ENCODE measurements at regions not wholly inside any gene's neighbourhood (a gene's known extent, or its start where the extent isn't known, plus 50 kb on each side); places are given as distances from the start of the nearest gene placed in this dataset.

- H3K27me3 ChIP-seq (ENCODE audit: control insufficient read depth in 3 of 3, insufficient read depth in 3 of 3, low read length in 2 of 3): no peaks in the 10 kb centered on the region
- no peak overlapping the region for H3K9ac ChIP-seq (ENCODE audit: insufficient read depth in 1 of 2, low read length in 2 of 2)
- H3K36me3 ChIP-seq (ENCODE audit: control insufficient read depth in 4 of 4, insufficient read depth in 4 of 4, low read length in 4 of 4): no peaks in the 10 kb centered on the region
- DNase-seq: no peak
- peaks cover 0 to 16% (median 6%) of the 10 kb centered on the region in 5 donors for H3K4me1 ChIP-seq (ENCODE audit: control insufficient read depth in 5 of 5, insufficient read depth in 5 of 5, low read length in 5 of 5)
- no peak overlapping the region for H3K27ac ChIP-seq (ENCODE audit: low read depth in 1 of 2, low read length in 1 of 2)
- no peaks in the 10 kb centered on the region for H3K9me3 ChIP-seq (ENCODE audit: control insufficient read depth in 4 of 4, insufficient read depth in 3 of 4, low read length in 3 of 4)
- ATAC-seq (ENCODE audit: insufficient read depth, low FRiP score): no peak
- no peak overlapping the region for H3K4me3 ChIP-seq
- no peak for TF ChIP-seq CTCF (IDR thresholded peaks at IDR 0.05; ENCODE audit: control extremely low read depth, extremely low read depth)
- 94 to 95% methylated on average over 1 of the region's 1 CpG for WGBS, 2 donors
Measured at GRCh38 chr21:27565364-27565763, 598.5 kb upstream of the ADAMTS5 start.

GRCh38 chr21:27564684-27565301 lies 597.9 kb upstream of the ADAMTS5 start:
- DNase-seq (peak; percentile 14 to 64 (median 57)), ATAC-seq (ENCODE audit: insufficient read depth, low FRiP score) (no peak)
- Histone ChIP-seq H3K36me3 (ENCODE audit: control insufficient read depth in 4 of 4, insufficient read depth in 4 of 4, low read length in 4 of 4) (no peaks in the 10 kb centered on the region), H3K9ac (ENCODE audit: insufficient read depth in 1 of 2, low read length in 2 of 2) (no peak overlapping the region), H3K27me3 (ENCODE audit: control insufficient read depth in 3 of 3, insufficient read depth in 3 of 3, low read length in 2 of 3) (no peaks in the 10 kb centered on the region), H3K4me1 (ENCODE audit: control insufficient read depth in 5 of 5, insufficient read depth in 5 of 5, low read length in 5 of 5) (peaks cover 0 to 10% (median under 1%) of the 10 kb centered on the region in 5 donors), H3K9me3 (ENCODE audit: control insufficient read depth in 4 of 4, insufficient read depth in 3 of 4, low read length in 3 of 4) (no peaks in the 10 kb centered on the region), H3K4me3 (no peak overlapping the region), H3K27ac (ENCODE audit: low read depth in 1 of 2, low read length in 1 of 2) (no peak overlapping the region)
- TF ChIP-seq CTCF (IDR thresholded peaks at IDR 0.05; ENCODE audit: control extremely low read depth, extremely low read depth): no peak
- 55 to 62% methylated on average over 1 of the region's 1 CpG for WGBS, 2 donors

- Histone ChIP-seq H3K9ac (ENCODE audit: insufficient read depth in 1 of 2, low read length in 2 of 2) (no peak overlapping the region), H3K27me3 (ENCODE audit: control insufficient read depth in 3 of 3, insufficient read depth in 3 of 3, low read length in 2 of 3) (no peaks in the 10 kb centered on the region), H3K36me3 (ENCODE audit: control insufficient read depth in 4 of 4, insufficient read depth in 4 of 4, low read length in 4 of 4) (no peaks in the 10 kb centered on the region), H3K27ac (ENCODE audit: low read depth in 1 of 2, low read length in 1 of 2) (no peak overlapping the region), H3K4me1 (ENCODE audit: control insufficient read depth in 5 of 5, insufficient read depth in 5 of 5, low read length in 5 of 5) (peaks cover 0 to 9% (median 0%) of the 10 kb centered on the region in 5 donors), H3K9me3 (ENCODE audit: control insufficient read depth in 4 of 4, insufficient read depth in 3 of 4, low read length in 3 of 4) (no peaks in the 10 kb centered on the region), H3K4me3 (no peak overlapping the region)
- no peak for DNase-seq
- WGBS, 2 donors: 89 to 91% methylated on average over 6 of the region's 6 CpGs
- no peak for TF ChIP-seq CTCF (IDR thresholded peaks at IDR 0.05; ENCODE audit: control extremely low read depth, extremely low read depth)
- no peak for ATAC-seq (ENCODE audit: insufficient read depth, low FRiP score)
Measured at GRCh38 chr21:27562303-27562702, 595.4 kb upstream of the ADAMTS5 start.

GRCh38 chr21:27561116-27561515 lies 594.2 kb upstream of the ADAMTS5 start:
- TF ChIP-seq CTCF (IDR thresholded peaks at IDR 0.05; ENCODE audit: control extremely low read depth, extremely low read depth): no peak
- no peak for DNase-seq
- Histone ChIP-seq H3K4me1 (ENCODE audit: control insufficient read depth in 5 of 5, insufficient read depth in 5 of 5, low read length in 5 of 5) (peaks cover 0 to 9% (median 0%) of the 10 kb centered on the region in 5 donors), H3K27ac (ENCODE audit: low read depth in 1 of 2, low read length in 1 of 2) (no peak overlapping the region), H3K9ac (ENCODE audit: insufficient read depth in 1 of 2, low read length in 2 of 2) (no peak overlapping the region), H3K9me3 (ENCODE audit: control insufficient read depth in 4 of 4, insufficient read depth in 3 of 4, low read length in 3 of 4) (no peaks in the 10 kb centered on the region), H3K36me3 (ENCODE audit: control insufficient read depth in 4 of 4, insufficient read depth in 4 of 4, low read length in 4 of 4) (no peaks in the 10 kb centered on the region), H3K4me3 (no peak overlapping the region), H3K27me3 (ENCODE audit: control insufficient read depth in 3 of 3, insufficient read depth in 3 of 3, low read length in 2 of 3) (no peaks in the 10 kb centered on the region)
- WGBS, 2 donors: 52 to 64% methylated on average over 9 of the region's 9 CpGs
- no peak for ATAC-seq (ENCODE audit: insufficient read depth, low FRiP score)

Data from lung (tissue), 11 donors.